IPS-20b (cell line): ENCODE measurements at regions not wholly inside any gene's neighbourhood (a gene's known extent, or its start where the extent isn't known, plus 50 kb on each side); places are given as distances from the start of the nearest gene placed in this dataset.

ENCODE experiments used
- H3K27ac ChIP-seq: one replicate; pipeline ENCODE4 v1.5.1; 2013; ENCODE audit warnings: low read length
- H3K27me3 ChIP-seq: 2 replicates; pipeline ENCODE4 v1.6.1; 2013; ENCODE audit warnings: mild to moderate bottlenecking, low read length, inconsistent platforms; ENCODE audit not compliant: insufficient read depth
- H3K36me3 ChIP-seq: 2 replicates; pipeline ENCODE4 v1.6.1; 2013; ENCODE audit warnings: low read depth, mild to moderate bottlenecking, inconsistent platforms, low read length, moderate library complexity; ENCODE audit not compliant: insufficient read depth
- H3K4me1 ChIP-seq: 2 replicates; pipeline ENCODE4 v1.6.1; 2013; ENCODE audit warnings: mild to moderate bottlenecking, control low read depth, inconsistent platforms, low read length, moderate library complexity; ENCODE audit not compliant: insufficient read depth
- H3K4me3 ChIP-seq: 2 replicates; pipeline ENCODE4 v1.5.1; 2013; ENCODE audit warnings: mild to moderate bottlenecking, low read length, inconsistent platforms
- H3K9ac ChIP-seq: 2 replicates; pipeline ENCODE4 v1.6.1; 2013; ENCODE audit warnings: low read depth, mild to moderate bottlenecking, inconsistent platforms, low read length, moderate library complexity
- H3K9me3 ChIP-seq: 2 replicates; pipeline ENCODE4 v1.6.1; 2013; ENCODE audit warnings: mild to moderate bottlenecking, low read depth, low read length, inconsistent platforms; ENCODE audit not compliant: insufficient read depth

DNA sequence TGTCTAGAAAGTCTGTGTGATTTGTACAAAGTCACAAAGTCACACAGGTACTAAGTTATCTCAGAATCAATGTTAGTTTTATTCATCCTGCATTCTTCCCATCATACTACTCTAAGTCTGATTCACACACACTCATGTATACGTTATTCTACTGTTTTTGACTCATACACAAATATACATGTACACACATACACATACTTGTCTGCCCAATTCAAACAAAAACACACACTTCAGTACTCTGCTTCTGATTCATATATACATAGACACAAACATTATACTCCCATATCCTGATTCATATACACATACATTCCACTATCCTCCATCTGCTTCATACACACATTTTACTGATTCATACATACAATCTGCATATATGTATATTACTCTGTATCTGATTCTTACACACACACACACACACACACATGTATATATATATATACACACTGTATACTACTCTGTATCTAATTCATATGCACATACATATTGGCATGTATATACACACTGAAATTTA is 69.3 kb downstream of the KLF12 start:
- no peak overlapping the region for H3K9ac ChIP-seq
- no peaks in the 10 kb centered on the region for H3K36me3 ChIP-seq
- no peak overlapping the region for H3K4me3 ChIP-seq
- no peaks in the 10 kb centered on the region for H3K27me3 ChIP-seq
- no peak overlapping the region for H3K27ac ChIP-seq
- H3K9me3 ChIP-seq: no peaks in the 10 kb centered on the region
- no peaks in the 10 kb centered on the region for H3K4me1 ChIP-seq

DNA sequence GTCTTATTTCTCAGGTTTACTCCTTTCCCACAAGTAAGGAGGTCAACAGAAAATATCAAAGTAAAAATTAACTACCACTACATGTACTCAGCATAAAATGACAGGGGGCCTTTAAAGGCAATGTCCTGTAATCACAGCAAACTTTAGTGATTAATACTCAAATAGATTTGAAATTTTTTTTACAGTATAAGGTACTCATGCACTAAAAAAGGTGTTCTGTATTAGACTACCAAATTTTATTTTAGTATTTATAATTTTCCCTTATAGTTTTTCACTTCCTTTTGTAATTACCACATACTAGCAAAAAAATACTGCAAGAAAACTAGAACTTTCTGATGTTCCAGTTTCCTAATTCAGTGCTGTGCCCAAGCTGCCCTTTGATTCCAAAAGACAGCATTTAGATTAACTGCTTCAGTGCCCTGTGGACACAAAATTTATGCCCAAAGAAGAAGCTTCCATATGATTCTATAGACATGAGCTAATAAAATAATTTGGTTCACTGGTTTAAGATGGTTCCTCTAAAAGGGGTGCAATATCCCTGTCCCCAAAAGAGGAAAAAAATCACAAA is 70.6 kb downstream of the KLF12 start:
- H3K4me3 ChIP-seq: no peak overlapping the region
- H3K36me3 ChIP-seq: no peaks in the 10 kb centered on the region
- no peaks in the 10 kb centered on the region for H3K27me3 ChIP-seq
- no peak overlapping the region for H3K27ac ChIP-seq
- no peak overlapping the region for H3K9ac ChIP-seq
- H3K4me1 ChIP-seq: no peaks in the 10 kb centered on the region
- H3K9me3 ChIP-seq: no peaks in the 10 kb centered on the region

DNA sequence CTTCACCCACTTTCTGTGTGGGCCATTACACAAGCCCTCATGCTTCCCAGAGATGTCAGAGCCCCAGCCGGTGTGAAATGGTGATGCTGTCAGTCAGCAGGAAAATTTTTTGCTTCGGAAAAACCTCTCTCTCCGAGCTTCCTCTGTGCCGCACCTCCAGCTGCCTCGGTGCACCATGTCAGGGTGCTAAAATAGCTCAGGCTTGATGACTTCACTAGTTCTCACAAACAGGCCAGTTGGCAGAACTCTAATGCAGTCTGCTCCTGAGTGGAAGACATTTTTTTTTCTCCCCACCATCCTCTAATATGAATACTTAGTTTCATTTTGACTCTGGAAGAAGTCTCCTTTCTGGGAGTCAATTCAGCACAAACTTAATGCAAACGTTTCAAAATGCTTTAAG is 71.3 kb downstream of the KLF12 start:
- no peak overlapping the region for H3K4me3 ChIP-seq
- no peak overlapping the region for H3K27ac ChIP-seq
- H3K4me1 ChIP-seq: no peaks in the 10 kb centered on the region

DNA sequence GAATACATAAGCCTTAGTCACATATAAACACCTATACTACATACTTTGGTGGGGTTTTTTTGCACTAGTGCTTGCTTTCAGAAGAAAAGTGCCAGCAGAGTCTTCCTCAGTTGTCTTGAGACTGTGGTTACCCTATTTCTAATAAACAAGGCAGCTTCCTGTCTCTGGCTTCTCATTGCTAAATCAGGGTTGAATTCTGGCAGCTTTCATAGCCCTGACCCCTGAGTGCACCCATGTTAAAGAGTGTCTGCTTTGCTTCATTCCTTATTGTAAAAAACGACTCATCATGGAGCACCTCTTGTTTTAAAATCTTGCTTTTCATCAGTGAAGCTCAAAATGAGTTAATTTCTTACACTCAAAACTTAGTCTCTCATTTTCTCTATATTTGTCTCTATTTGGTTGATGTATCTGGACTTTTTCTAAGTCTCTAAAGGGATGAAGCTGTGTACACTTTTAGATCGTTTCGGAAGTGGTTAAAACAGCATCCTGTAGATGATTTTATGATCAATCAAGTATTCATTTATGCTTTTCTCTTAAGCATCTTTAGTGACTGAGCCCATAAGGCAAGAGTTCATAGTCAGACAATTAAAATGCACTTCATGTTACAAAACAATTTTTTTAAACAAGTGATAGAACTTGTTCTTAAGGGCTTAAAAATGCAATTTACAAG is 72.1 kb downstream of the KLF12 start:
- Histone ChIP-seq H3K4me1 (no peaks in the 10 kb centered on the region), H3K4me3 (no peak overlapping the region), H3K9ac (no peak overlapping the region), H3K27me3 (no peaks in the 10 kb centered on the region), H3K9me3 (no peaks in the 10 kb centered on the region), H3K27ac (no peak overlapping the region), H3K36me3 (no peaks in the 10 kb centered on the region)

More for the DNA sequence above, 71.3 kb downstream of the KLF12 start:
- Histone ChIP-seq H3K9me3 (no peaks in the 10 kb centered on the region), H3K27me3 (no peaks in the 10 kb centered on the region), H3K9ac (no peak overlapping the region), H3K36me3 (no peaks in the 10 kb centered on the region)

DNA sequence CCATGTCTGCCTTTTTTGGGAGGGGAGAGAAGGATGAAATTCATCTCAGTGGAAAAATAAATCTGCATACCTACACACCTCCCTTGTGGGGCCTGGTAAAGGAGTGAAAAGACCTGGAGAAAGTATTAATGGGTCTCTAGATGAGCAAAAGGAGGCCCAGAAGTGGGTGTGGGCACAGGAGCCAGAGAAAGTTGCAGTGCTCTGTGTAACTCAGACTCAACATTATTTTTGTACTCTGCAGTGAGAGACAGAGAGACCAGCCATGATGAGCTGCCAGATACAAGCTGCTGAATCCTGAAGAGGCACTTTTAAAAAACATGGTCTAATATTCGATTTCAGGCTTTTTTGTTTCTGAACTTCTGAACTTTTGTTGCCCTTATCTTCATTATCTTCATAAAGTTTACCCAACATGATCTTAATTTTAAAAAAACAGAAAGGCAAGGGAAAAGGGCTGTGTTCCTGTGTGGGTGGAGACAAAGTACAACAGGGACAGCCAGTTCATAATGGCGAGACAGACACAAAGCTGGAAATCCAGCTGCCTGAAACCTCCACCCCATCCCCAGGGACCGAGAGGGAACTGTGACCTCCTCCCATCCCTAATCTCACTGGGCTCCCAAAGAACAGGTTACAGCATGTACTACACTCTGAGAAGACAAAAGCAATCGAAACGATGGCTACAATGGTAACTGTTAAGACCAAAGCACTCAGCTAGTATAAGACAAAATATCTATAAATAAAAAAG is 77.2 kb downstream of the KLF12 start:
- Histone ChIP-seq H3K4me3 (no peak overlapping the region), H3K27me3 (no peaks in the 10 kb centered on the region), H3K9me3 (no peaks in the 10 kb centered on the region), H3K9ac (no peak overlapping the region), H3K27ac (no peak overlapping the region), H3K4me1 (no peaks in the 10 kb centered on the region), H3K36me3 (no peaks in the 10 kb centered on the region)

DNA sequence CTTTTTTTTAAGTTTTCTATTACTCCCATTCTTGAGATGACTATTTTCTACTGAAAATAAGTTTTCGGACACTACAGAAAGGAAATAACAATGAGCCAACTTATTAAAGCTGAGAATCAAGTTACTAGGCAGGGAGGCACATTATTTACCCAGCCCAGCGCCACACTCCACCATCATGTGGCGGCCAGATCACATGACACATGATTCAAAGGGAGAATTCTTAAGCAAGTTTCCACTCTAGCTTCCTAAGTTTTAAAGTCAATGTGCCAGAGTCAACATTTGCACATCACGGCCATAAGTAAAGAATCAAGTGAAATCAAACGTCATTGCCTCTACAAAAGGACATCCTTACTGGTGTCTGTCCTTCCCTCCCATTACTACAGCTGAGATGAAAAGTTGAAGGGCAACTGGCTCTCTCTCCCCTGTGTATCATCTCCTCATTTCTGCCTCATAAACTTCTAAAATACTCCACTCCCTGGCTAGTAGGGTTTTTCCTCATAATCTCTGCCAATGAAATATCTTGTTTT is 81.7 kb downstream of the KLF12 start:
- Histone ChIP-seq H3K27me3 (no peaks in the 10 kb centered on the region), H3K4me3 (no peak overlapping the region), H3K9me3 (no peaks in the 10 kb centered on the region), H3K4me1 (no peaks in the 10 kb centered on the region), H3K27ac (no peak overlapping the region), H3K9ac (no peak overlapping the region), H3K36me3 (no peaks in the 10 kb centered on the region)

DNA sequence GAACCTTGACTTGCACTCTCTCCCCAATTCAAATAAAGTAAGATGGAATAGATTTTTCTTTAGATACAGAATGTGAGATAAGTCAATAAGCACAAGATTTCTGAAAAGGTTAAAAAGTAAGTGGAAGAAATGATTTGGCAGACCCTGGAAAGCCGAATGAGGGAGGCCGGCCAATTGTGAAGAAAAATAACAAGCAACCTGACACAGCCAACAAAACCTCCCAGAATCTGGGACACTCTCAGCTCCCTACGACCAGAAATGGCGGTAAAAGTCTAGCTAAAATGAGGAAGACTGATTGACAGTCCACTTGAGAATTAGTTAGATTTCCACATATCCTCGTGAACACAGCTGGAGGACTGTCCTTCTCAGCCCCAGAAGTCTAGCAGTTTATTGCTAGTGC is 85.4 kb downstream of the KLF12 start:
- Histone ChIP-seq H3K36me3 (no peaks in the 10 kb centered on the region), H3K4me1 (no peaks in the 10 kb centered on the region), H3K27me3 (no peaks in the 10 kb centered on the region), H3K9ac (no peak overlapping the region), H3K9me3 (no peaks in the 10 kb centered on the region), H3K27ac (no peak overlapping the region), H3K4me3 (no peak overlapping the region)

DNA sequence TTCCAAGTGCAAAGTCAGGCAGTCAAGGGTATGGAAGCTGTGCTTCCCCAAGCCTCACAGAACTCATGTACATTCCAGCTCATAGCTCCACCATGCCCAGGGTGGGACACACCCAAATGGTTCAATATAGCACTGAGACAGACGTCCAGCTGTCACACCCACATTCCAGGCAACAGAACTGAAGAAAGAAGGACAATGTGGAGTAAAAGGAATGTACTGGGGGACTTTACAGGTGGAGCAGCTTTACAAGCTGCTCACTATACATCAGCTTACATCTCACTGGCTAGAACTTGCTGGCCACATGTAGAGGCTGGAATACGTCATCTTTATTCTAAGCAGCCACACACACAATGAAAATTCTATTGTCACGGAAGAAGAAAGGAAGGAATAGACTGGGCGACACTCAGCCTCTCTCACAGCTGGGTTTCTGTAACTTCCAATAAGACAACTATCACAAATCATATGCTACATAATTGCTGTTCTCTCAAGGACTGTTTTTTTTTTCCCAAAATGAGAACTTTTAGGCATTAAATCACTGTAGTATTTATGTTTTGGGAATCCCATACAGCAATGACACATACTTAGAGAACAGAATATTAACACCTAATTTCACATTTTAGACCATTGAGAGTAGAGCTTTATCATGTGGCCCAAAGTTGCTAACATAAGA is 86.1 kb downstream of the KLF12 start:
- Histone ChIP-seq H3K9ac (no peak overlapping the region), H3K4me1 (no peaks in the 10 kb centered on the region), H3K9me3 (no peaks in the 10 kb centered on the region), H3K36me3 (no peaks in the 10 kb centered on the region), H3K27ac (no peak overlapping the region), H3K4me3 (no peak overlapping the region), H3K27me3 (no peaks in the 10 kb centered on the region)

DNA sequence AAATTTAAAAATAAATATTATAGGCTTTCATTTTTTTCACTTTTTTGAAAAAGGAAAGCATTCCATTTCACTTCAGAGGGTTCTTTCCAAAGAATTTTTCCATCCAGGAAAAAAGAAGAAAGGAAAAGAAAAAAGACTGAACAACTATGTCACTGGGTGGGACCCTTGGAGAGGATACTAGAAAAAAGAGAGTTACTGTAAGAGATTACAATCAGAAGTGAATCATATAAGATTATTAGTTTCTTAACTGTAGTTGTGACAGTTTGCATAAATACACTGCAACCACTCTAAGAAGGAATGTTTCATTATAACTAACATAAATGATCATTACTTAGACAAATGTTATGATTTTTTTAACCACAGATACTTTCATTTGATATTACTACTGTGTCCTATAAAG is 87.8 kb downstream of the KLF12 start:
- no peak overlapping the region for H3K4me3 ChIP-seq
- H3K36me3 ChIP-seq: no peaks in the 10 kb centered on the region
- no peaks in the 10 kb centered on the region for H3K9me3 ChIP-seq
- no peaks in the 10 kb centered on the region for H3K27me3 ChIP-seq
- no peaks in the 10 kb centered on the region for H3K4me1 ChIP-seq
- no peak overlapping the region for H3K27ac ChIP-seq
- no peak overlapping the region for H3K9ac ChIP-seq

DNA sequence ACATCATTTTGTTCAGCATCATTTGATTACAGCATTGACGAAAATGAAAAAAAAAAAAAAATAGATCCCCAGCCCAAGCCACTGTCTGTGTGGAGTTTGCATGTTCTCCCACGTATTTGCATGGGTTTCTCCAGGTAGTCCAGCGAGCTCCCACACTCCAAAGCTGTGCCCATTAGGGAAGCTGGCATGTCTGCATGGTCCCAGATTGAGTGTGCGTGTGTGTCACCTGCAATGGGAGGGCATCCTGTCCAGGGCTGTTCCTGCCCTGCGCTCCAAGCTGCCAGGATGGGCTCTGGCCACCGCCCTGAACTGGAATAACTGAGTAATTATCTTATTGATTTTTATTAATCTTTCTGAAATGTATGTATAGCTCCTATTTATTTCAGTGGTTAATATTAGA is 88.6 kb downstream of the KLF12 start:
- Histone ChIP-seq H3K9ac (no peak overlapping the region), H3K9me3 (no peaks in the 10 kb centered on the region), H3K36me3 (no peaks in the 10 kb centered on the region), H3K27ac (no peak overlapping the region), H3K4me1 (peaks cover 2% of the 10 kb centered on the region; the same call in 1 of the 2 replicates), H3K27me3 (no peaks in the 10 kb centered on the region), H3K4me3 (no peak overlapping the region)

DNA sequence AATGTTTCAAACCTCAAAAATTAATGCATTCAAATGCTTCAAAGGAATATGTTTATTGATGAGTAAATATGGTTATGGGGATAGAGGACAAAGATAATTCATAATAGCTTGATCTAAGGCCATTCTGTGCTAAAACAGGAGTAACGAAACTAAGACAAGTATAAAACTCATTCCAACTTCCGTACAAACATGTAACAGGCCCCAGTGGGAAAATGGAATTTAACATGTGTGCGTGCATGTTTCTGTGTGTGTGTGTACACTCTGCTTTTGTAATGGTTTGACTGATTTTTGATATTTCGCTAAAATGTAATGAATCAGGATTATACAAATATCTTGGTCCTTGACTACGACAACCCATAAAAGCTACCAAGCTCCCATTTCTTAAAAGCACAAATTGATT is 91.0 kb downstream of the KLF12 start:
- Histone ChIP-seq H3K36me3 (no peaks in the 10 kb centered on the region), H3K4me1 (peaks cover 5% of the 10 kb centered on the region; the same call in 1 of the 2 replicates), H3K27me3 (no peaks in the 10 kb centered on the region), H3K9ac (no peak overlapping the region), H3K4me3 (no peak overlapping the region), H3K27ac (no peak overlapping the region), H3K9me3 (no peaks in the 10 kb centered on the region)
